ENCODE measurements at regions not wholly inside any gene's neighbourhood (a gene's known extent, or its start where the extent isn't known, plus 50 kb on each side); places are given as distances from the start of the nearest gene placed in this dataset.

- TF ChIP-seq CTCF (IDR thresholded peaks at IDR 0.05 in 2 of 3, conservative IDR thresholded peaks at IDR 0.05 in 1 of 3; ENCODE audit: insufficient read depth in 2 of 3, low read depth in 1 of 3, low read length in 3 of 3) (no peak), ZNF280A (IDR thresholded peaks at IDR 0.05; ENCODE audit: low read depth, partially characterized antibody) (no peak), HDGF (IDR thresholded peaks at IDR 0.05) (no peak), CBX5 (IDR thresholded peaks at IDR 0.05; ENCODE audit: borderline replicate concordance, low read depth) (no peak), CHD4 (IDR thresholded peaks at IDR 0.05; ENCODE audit: insufficient read depth, insufficient replicate concordance, low read depth, low read length, poor library complexity, severe bottlenecking) (no peak), TOE1 (IDR thresholded peaks at IDR 0.05; ENCODE audit: borderline replicate concordance) (no peak), TOE1 (CRISPR knock-in tag; IDR thresholded peaks at IDR 0.05; ENCODE audit: borderline replicate concordance, low read depth) (no peak), ZNF766 (CRISPR knock-in tag; conservative IDR thresholded peaks at IDR 0.05) (no peak), ARID1B (IDR thresholded peaks at IDR 0.05) (no peak), EZH2 (IDR thresholded peaks at IDR 0.05; ENCODE audit: borderline replicate concordance, low read depth, low read length) (no peak), ZNF140 (CRISPR knock-in tag; IDR thresholded peaks at IDR 0.05) (no peak), TAF7 (tag; IDR thresholded peaks at IDR 0.05) (no peak), BACH1 (tag; IDR thresholded peaks at IDR 0.05) (no peak), POLR2A (conservative IDR thresholded peaks at IDR 0.05) (no peak)
Observed at GRCh38 chr2:83536556-83536955, 922.5 kb downstream of the SUCLG1 start.
